Fibroblast of lung (primary cell): ENCODE measurements at regions not wholly inside any gene's neighbourhood (a gene's known extent, or its start where the extent isn't known, plus 50 kb on each side); places are given as distances from the start of the nearest gene placed in this dataset.

ENCODE experiments used
- DNase-seq, 2 donors: peaks; one replicate each; pipeline versions ENCODE4 v3.0.0 to v3.0.0-alpha.2; 2010; ENCODE audit warnings: low read depth in 2 of 2
- H2AFZ ChIP-seq: 2 replicates; pipeline ENCODE4 v1.5.1; 2012; ENCODE audit warnings: low read length, control low read depth, inconsistent platforms
- H3K27ac ChIP-seq: 2 replicates; pipeline ENCODE4 v1.5.1; 2011; ENCODE audit warnings: low read length, control low read depth; ENCODE audit not compliant: insufficient read depth
- H3K27me3 ChIP-seq: 2 replicates; pipeline ENCODE4 v1.5.1; 2011; ENCODE audit warnings: mild to moderate bottlenecking, low read length; ENCODE audit not compliant: control insufficient read depth, insufficient read depth
- H3K36me3 ChIP-seq: 2 replicates; pipeline ENCODE4 v1.5.1; 2011; ENCODE audit warnings: low read length; ENCODE audit not compliant: control insufficient read depth, insufficient read depth
- H3K4me1 ChIP-seq: 2 replicates; pipeline ENCODE4 v1.5.1; 2011; ENCODE audit warnings: low read length; ENCODE audit not compliant: control insufficient read depth, insufficient read depth; ENCODE audit errors: extremely low read depth
- H3K4me2 ChIP-seq: 2 replicates; pipeline ENCODE4 v1.5.1; 2011; ENCODE audit warnings: low read length, control low read depth; ENCODE audit not compliant: insufficient read depth; ENCODE audit errors: extremely low read depth
- H3K4me3 ChIP-seq, 4 experiments: fragments of 200-600 bp in 1 of 4; sonication (generic) in 1 of 4; replicated peaks in 1 of 4; 2 replicates each; pipeline ENCODE4 v1.5.1; 2011 to 2016; ENCODE audit warnings: low read length in 4 of 4, low read depth in 3 of 4, mild to moderate bottlenecking in 3 of 4, control low read depth in 2 of 4, inconsistent platforms in 1 of 4, mixed read lengths in 1 of 4; ENCODE audit not compliant: insufficient read depth in 1 of 4; ENCODE audit errors: control extremely low read depth in 1 of 4
- H3K79me2 ChIP-seq: 2 replicates; pipeline ENCODE4 v1.5.1; 2012; ENCODE audit warnings: mild to moderate bottlenecking, low read length, inconsistent platforms; ENCODE audit not compliant: control insufficient read depth, insufficient read depth
- H3K9ac ChIP-seq: 2 replicates; pipeline ENCODE4 v1.5.1; 2011; ENCODE audit warnings: mild to moderate bottlenecking, low read length, control low read depth; ENCODE audit not compliant: insufficient read depth
- H3K9me3 ChIP-seq: 2 replicates; pipeline ENCODE4 v1.5.1; 2012; ENCODE audit warnings: low read depth, low read length; ENCODE audit not compliant: control insufficient read depth, insufficient read depth
- H4K20me1 ChIP-seq: 2 replicates; pipeline ENCODE4 v1.5.1; 2011; ENCODE audit warnings: low read length; ENCODE audit not compliant: control insufficient read depth, insufficient read depth; ENCODE audit errors: extremely low read depth
- EZH2 ChIP-seq: IDR thresholded peaks from 2 replicates; pipeline ENCODE4 v1.5.1; 2012; ENCODE audit warnings: low read length, control low read depth, mild to moderate bottlenecking; ENCODE audit errors: missing control alignments
- TF ChIP-seq, protein P1 (sequence below), 2 donors: IDR thresholded peaks in 1 of 2; conservative IDR thresholded peaks in 1 of 2; 1 replicate in 1 of 2; 2 replicates in 1 of 2; pipeline ENCODE4 v1.5.1; 2011 to 2012; ENCODE audit warnings: low read length in 2 of 2, control low read depth in 1 of 2, inconsistent platforms in 1 of 2, low read depth in 1 of 2, mild to moderate bottlenecking in 1 of 2

DNA sequence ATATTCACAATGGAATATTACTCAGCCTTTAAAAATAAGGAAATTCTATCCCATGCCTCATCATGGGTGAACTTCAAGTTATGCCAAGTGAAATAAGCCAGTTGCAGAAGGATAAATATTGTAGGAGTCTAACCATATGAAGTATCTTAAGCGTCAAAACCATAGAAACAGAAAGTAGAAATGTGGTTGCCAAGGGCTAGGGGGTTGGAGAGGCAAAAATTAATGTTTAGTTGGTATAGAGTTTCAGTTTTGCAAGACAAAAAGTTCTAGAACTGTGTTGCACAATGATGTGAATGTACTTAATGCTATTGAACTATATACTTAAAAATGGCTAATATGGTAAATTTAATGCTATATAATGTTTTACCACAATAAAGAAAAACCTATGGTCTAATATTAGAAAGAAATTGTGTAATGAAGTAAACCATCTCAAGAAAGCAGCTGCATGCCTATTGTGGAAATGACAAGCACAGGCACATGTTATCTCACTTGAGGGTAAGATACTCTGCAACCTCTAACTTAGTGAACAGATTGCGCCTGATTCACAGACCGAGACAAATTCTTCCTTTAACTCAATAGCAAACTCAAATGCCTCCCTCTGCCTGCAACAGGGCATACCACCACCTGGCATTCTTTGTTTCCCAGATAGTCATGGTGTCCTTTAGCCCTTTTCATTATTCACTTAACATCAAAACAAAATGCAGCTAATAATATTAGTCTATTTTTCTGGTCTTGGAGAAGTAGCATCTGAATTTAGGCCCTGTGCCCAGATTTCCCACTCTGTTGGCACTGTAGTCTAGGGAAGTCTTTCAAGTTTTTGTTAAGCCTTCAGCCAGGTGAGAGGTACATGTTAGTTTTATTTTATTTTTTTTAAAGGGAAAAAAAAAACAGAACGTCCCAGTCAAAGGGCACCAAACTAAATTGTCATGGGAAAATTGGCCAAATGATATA lies 80.2 kb upstream of the ACP3 start:
- Histone ChIP-seq H3K27ac (no peak overlapping the region), H3K9ac (no peak overlapping the region), H3K4me3 (no peak overlapping the region), H3K4me2 (no peak overlapping the region), H3K36me3 (no peaks in the 10 kb centered on the region), H2AFZ (no peak overlapping the region), H3K79me2 (no peaks in the 10 kb centered on the region), H3K4me1 (no peaks in the 10 kb centered on the region), H4K20me1 (no peaks in the 10 kb centered on the region), H3K9me3 (no peaks in the 10 kb centered on the region), H3K27me3 (peaks cover 7% of the 10 kb centered on the region)
- peak in 1 of 2 donors; percentile 26 for DNase-seq
- TF ChIP-seq, protein P1, sequence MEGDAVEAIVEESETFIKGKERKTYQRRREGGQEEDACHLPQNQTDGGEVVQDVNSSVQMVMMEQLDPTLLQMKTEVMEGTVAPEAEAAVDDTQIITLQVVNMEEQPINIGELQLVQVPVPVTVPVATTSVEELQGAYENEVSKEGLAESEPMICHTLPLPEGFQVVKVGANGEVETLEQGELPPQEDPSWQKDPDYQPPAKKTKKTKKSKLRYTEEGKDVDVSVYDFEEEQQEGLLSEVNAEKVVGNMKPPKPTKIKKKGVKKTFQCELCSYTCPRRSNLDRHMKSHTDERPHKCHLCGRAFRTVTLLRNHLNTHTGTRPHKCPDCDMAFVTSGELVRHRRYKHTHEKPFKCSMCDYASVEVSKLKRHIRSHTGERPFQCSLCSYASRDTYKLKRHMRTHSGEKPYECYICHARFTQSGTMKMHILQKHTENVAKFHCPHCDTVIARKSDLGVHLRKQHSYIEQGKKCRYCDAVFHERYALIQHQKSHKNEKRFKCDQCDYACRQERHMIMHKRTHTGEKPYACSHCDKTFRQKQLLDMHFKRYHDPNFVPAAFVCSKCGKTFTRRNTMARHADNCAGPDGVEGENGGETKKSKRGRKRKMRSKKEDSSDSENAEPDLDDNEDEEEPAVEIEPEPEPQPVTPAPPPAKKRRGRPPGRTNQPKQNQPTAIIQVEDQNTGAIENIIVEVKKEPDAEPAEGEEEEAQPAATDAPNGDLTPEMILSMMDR (conservative IDR thresholded peaks at IDR 0.05 in 1 of 2, IDR thresholded peaks at IDR 0.05 in 1 of 2; ENCODE audit: low read depth in 1 of 2, low read length in 2 of 2) = no peak
- no peak for TF ChIP-seq EZH2

DNA sequence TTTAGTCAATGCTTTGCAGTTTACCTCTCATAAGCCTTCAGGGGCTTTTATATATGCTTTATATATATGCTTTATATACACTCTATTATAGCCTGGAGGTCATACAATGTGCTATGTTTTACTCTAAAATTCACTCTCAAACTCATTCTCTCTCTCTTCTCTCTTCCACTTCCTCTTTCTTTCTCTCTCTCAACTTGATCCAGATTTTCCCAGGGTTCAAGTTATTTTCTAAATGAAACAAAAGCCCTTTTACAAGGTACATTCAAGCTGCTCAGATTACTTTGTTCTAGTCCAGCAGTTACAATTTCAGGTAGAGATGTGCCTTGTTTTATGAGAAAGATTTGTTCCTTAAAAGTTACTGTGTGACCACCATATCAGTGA lies 79.6 kb upstream of the ACP3 start:
- no peak overlapping the region for H3K4me3 ChIP-seq
- H3K27me3 ChIP-seq = peaks cover 12% of the 10 kb centered on the region
- no peaks in the 10 kb centered on the region for H4K20me1 ChIP-seq
- H3K27ac ChIP-seq = no peak overlapping the region
- no peaks in the 10 kb centered on the region for H3K4me1 ChIP-seq
- no peaks in the 10 kb centered on the region for H3K36me3 ChIP-seq
- no peak overlapping the region for H3K9ac ChIP-seq
- no peak overlapping the region for H3K4me2 ChIP-seq
- DNase-seq = no peak
- H3K9me3 ChIP-seq = no peaks in the 10 kb centered on the region
- H2AFZ ChIP-seq = no peak overlapping the region
- H3K79me2 ChIP-seq = no peaks in the 10 kb centered on the region
- TF ChIP-seq, protein P1 (conservative IDR thresholded peaks at IDR 0.05 in 1 of 2, IDR thresholded peaks at IDR 0.05 in 1 of 2; ENCODE audit: low read depth in 1 of 2, low read length in 2 of 2) = no peak
- no peak for TF ChIP-seq EZH2

DNA sequence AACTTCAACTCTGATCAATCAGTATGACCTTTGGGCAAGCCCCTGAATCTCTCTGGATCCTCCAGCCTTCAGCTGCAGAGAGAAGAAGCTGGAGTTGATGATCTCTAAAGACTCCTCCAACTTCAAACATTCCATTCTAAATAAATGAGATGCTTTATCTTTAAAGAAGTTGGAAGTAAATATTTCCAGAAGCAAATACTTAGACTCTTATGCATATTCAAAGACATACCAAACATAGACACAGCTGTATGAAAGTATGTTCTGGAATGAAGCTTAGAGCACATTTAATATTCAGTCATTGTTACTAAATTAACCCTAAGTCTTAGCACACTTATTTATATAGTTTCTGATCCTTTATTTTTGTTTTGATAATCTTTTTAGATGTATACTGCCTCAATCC lies 77.6 kb upstream of the ACP3 start:
- no peaks in the 10 kb centered on the region for H4K20me1 ChIP-seq
- no peak overlapping the region for H3K9ac ChIP-seq
- TF ChIP-seq, protein P1 (conservative IDR thresholded peaks at IDR 0.05 in 1 of 2, IDR thresholded peaks at IDR 0.05 in 1 of 2; ENCODE audit: low read depth in 1 of 2, low read length in 2 of 2) = no peak
- no peak for TF ChIP-seq EZH2
- H3K27ac ChIP-seq = no peak overlapping the region
- H2AFZ ChIP-seq = no peak overlapping the region
- DNase-seq = no peak
- no peaks in the 10 kb centered on the region for H3K79me2 ChIP-seq
- no peaks in the 10 kb centered on the region for H3K9me3 ChIP-seq
- peaks cover 12% of the 10 kb centered on the region for H3K27me3 ChIP-seq
- no peaks in the 10 kb centered on the region for H3K36me3 ChIP-seq
- no peak overlapping the region for H3K4me2 ChIP-seq
- no peaks in the 10 kb centered on the region for H3K4me1 ChIP-seq
- no peak overlapping the region for H3K4me3 ChIP-seq
